ENCODE measurements at regions not wholly inside any gene's neighbourhood (a gene's known extent, or its start where the extent isn't known, plus 50 kb on each side); places are given as distances from the start of the nearest gene placed in this dataset.

GRCh38 chr6:82737965-82738364 lies 327.7 kb downstream of the UBE3D start:
- TF ChIP-seq, protein P1, sequence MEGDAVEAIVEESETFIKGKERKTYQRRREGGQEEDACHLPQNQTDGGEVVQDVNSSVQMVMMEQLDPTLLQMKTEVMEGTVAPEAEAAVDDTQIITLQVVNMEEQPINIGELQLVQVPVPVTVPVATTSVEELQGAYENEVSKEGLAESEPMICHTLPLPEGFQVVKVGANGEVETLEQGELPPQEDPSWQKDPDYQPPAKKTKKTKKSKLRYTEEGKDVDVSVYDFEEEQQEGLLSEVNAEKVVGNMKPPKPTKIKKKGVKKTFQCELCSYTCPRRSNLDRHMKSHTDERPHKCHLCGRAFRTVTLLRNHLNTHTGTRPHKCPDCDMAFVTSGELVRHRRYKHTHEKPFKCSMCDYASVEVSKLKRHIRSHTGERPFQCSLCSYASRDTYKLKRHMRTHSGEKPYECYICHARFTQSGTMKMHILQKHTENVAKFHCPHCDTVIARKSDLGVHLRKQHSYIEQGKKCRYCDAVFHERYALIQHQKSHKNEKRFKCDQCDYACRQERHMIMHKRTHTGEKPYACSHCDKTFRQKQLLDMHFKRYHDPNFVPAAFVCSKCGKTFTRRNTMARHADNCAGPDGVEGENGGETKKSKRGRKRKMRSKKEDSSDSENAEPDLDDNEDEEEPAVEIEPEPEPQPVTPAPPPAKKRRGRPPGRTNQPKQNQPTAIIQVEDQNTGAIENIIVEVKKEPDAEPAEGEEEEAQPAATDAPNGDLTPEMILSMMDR (IDR thresholded peaks at IDR 0.05 in 2 of 3, conservative IDR thresholded peaks at IDR 0.05 in 1 of 3; ENCODE audit: control insufficient read depth in 2 of 3, extremely low read depth in 1 of 3, insufficient read depth in 1 of 3, low read depth in 3 of 3, low read length in 3 of 3) = no peak
- TF ChIP-seq POLR2A (IDR thresholded peaks at IDR 0.05; ENCODE audit: low read depth, low read length) (no peak), POLR2AphosphoS2 (IDR thresholded peaks at IDR 0.05; ENCODE audit: low read depth, low read length) (no peak), ZZZ3 (IDR thresholded peaks at IDR 0.05; ENCODE audit: control insufficient read depth, insufficient read length, low read depth) (no peak), POLR2AphosphoS5 (IDR thresholded peaks at IDR 0.05; ENCODE audit: low read length) (no peak), BMI1 (IDR thresholded peaks at IDR 0.05; ENCODE audit: borderline replicate concordance) (no peak)
- TF ChIP-seq, protein P2, sequence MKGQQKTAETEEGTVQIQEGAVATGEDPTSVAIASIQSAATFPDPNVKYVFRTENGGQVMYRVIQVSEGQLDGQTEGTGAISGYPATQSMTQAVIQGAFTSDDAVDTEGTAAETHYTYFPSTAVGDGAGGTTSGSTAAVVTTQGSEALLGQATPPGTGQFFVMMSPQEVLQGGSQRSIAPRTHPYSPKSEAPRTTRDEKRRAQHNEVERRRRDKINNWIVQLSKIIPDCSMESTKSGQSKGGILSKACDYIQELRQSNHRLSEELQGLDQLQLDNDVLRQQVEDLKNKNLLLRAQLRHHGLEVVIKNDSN (IDR thresholded peaks at IDR 0.05; ENCODE audit: borderline replicate concordance, extremely low read length, insufficient read depth, low read depth, low read length) = no peak
- TF ChIP-seq, protein P3, sequence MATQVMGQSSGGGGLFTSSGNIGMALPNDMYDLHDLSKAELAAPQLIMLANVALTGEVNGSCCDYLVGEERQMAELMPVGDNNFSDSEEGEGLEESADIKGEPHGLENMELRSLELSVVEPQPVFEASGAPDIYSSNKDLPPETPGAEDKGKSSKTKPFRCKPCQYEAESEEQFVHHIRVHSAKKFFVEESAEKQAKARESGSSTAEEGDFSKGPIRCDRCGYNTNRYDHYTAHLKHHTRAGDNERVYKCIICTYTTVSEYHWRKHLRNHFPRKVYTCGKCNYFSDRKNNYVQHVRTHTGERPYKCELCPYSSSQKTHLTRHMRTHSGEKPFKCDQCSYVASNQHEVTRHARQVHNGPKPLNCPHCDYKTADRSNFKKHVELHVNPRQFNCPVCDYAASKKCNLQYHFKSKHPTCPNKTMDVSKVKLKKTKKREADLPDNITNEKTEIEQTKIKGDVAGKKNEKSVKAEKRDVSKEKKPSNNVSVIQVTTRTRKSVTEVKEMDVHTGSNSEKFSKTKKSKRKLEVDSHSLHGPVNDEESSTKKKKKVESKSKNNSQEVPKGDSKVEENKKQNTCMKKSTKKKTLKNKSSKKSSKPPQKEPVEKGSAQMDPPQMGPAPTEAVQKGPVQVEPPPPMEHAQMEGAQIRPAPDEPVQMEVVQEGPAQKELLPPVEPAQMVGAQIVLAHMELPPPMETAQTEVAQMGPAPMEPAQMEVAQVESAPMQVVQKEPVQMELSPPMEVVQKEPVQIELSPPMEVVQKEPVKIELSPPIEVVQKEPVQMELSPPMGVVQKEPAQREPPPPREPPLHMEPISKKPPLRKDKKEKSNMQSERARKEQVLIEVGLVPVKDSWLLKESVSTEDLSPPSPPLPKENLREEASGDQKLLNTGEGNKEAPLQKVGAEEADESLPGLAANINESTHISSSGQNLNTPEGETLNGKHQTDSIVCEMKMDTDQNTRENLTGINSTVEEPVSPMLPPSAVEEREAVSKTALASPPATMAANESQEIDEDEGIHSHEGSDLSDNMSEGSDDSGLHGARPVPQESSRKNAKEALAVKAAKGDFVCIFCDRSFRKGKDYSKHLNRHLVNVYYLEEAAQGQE (IDR thresholded peaks at IDR 0.05; ENCODE audit: low read depth, low read length) = no peak
